ENCODE measurements at regions not wholly inside any gene's neighbourhood (a gene's known extent, or its start where the extent isn't known, plus 50 kb on each side); places are given as distances from the start of the nearest gene placed in this dataset.
A peak's percentile ranks its signal among the peaks of the same experiment; 100 is the strongest.

- TF ChIP-seq ZNF572 (CRISPR knock-in tag; IDR thresholded peaks at IDR 0.05) (no peak), ZNF782 (CRISPR knock-in tag; IDR thresholded peaks at IDR 0.05; ENCODE audit: borderline replicate concordance) (no peak), HOXA9 (CRISPR knock-in tag; IDR thresholded peaks at IDR 0.05; ENCODE audit: borderline replicate concordance) (no peak), ZNF569 (CRISPR knock-in tag; IDR thresholded peaks at IDR 0.05; ENCODE audit: borderline replicate concordance) (no peak), SNAI1 (CRISPR knock-in tag; IDR thresholded peaks at IDR 0.05; ENCODE audit: borderline replicate concordance) (no peak), REL (CRISPR knock-in tag; conservative IDR thresholded peaks at IDR 0.05) (no peak), PHF20 (CRISPR knock-in tag; IDR thresholded peaks at IDR 0.05) (no peak), SUZ12 (IDR thresholded peaks at IDR 0.05; ENCODE audit: low read depth, low read length) (no peak), SAP130 (CRISPR knock-in tag; IDR thresholded peaks at IDR 0.05; ENCODE audit: low read depth) (peak; percentile 82), ZSCAN29 (CRISPR knock-in tag; conservative IDR thresholded peaks at IDR 0.05) (no peak), SMAD1 (CRISPR knock-in tag; IDR thresholded peaks at IDR 0.05; ENCODE audit: borderline replicate concordance, low read depth) (no peak), GRHL1 (CRISPR knock-in tag; conservative IDR thresholded peaks at IDR 0.05) (no peak), SATB2 (CRISPR knock-in tag; IDR thresholded peaks at IDR 0.05) (no peak), ZNF513 (CRISPR knock-in tag; conservative IDR thresholded peaks at IDR 0.05) (no peak), ZNF362 (CRISPR knock-in tag; IDR thresholded peaks at IDR 0.05; ENCODE audit: borderline replicate concordance) (peak; percentile 93), NFAT5 (CRISPR knock-in tag; IDR thresholded peaks at IDR 0.05) (no peak), POLR2AphosphoS2 (IDR thresholded peaks at IDR 0.05; ENCODE audit: low read depth, low read length) (no peak), RFX3 (CRISPR knock-in tag; IDR thresholded peaks at IDR 0.05) (no peak), CTCF (CRISPR knock-in tag; IDR thresholded peaks at IDR 0.05) (no peak)
Observed at GRCh38 chr15:36506733-36507356, 72.6 kb upstream of the CDIN1 start (continued).

Measured in HepG2 (cell line).